Astrocyte (in vitro differentiated cells and primary cell): ENCODE measurements at regions not wholly inside any gene's neighbourhood (a gene's known extent, or its start where the extent isn't known, plus 50 kb on each side); places are given as distances from the start of the nearest gene placed in this dataset.

Experiments
- DNase-seq: peaks from one replicate; pipeline ENCODE4 v3.0.0-alpha.2; 2010; ENCODE audit warnings: low read depth
- FAIRE-seq: peaks from 2 replicates; lab custom pipeline; 2011; peaks lifted over from hg19 to GRCh38; lab: Jason Lieb, UNC
- H2AFZ ChIP-seq: 2 replicates; pipeline ENCODE4 v1.6.0; 2012; ENCODE audit warnings: low read depth, low read length, inconsistent platforms
- H3K27ac ChIP-seq: 2 replicates; pipeline ENCODE4 v1.5.1; 2011; ENCODE audit warnings: low read depth, low read length, inconsistent platforms
- H3K27me3 ChIP-seq: 2 replicates; pipeline ENCODE4 v1.6.0; 2011; ENCODE audit warnings: low read length, inconsistent platforms; ENCODE audit not compliant: insufficient read depth
- H3K36me3 ChIP-seq: 2 replicates; pipeline ENCODE4 v1.5.1; 2011; ENCODE audit warnings: low read length, inconsistent platforms; ENCODE audit not compliant: insufficient read depth
- H3K4me1 ChIP-seq: 2 replicates; pipeline ENCODE4 v1.5.1; 2011; ENCODE audit warnings: low read length, inconsistent platforms; ENCODE audit not compliant: insufficient read depth
- H3K4me2 ChIP-seq: 2 replicates; pipeline ENCODE4 v1.6.0; 2012; ENCODE audit warnings: low read length, inconsistent platforms
- H3K4me3 ChIP-seq: 2 replicates; pipeline ENCODE4 v1.5.1; 2011; ENCODE audit warnings: low read depth, mild to moderate bottlenecking, low read length, inconsistent platforms; ENCODE audit not compliant: insufficient read depth
- H3K79me2 ChIP-seq: 2 replicates; pipeline ENCODE4 v1.6.0; 2012; ENCODE audit warnings: mild to moderate bottlenecking, low read length, inconsistent platforms; ENCODE audit not compliant: insufficient read depth
- H3K9ac ChIP-seq: 2 replicates; pipeline ENCODE4 v1.6.0; 2012; ENCODE audit warnings: mild to moderate bottlenecking, low read length, inconsistent platforms
- H3K9me3 ChIP-seq: 2 replicates; pipeline ENCODE4 v1.5.1; 2012; ENCODE audit warnings: low read depth, mild to moderate bottlenecking, low read length, inconsistent platforms; ENCODE audit not compliant: insufficient read depth
- H4K20me1 ChIP-seq: 2 replicates; pipeline ENCODE4 v1.6.0; 2012; ENCODE audit warnings: low read length, inconsistent platforms; ENCODE audit not compliant: insufficient read depth
- H3K27ac Mint-ChIP-seq: one replicate; pipeline ENCODE4 v1.8.0; 2021; ENCODE audit warnings: mild to moderate bottlenecking, mixed read lengths; ENCODE audit not compliant: unreplicated experiment
- H3K27me3 Mint-ChIP-seq: one replicate; pipeline ENCODE4 v1.8.0; 2021; ENCODE audit warnings: low read depth, mixed read lengths; ENCODE audit not compliant: unreplicated experiment
- H3K36me3 Mint-ChIP-seq: one replicate; pipeline ENCODE4 v1.8.0; 2021; ENCODE audit warnings: low read depth, mixed read lengths; ENCODE audit not compliant: unreplicated experiment
- H3K4me1 Mint-ChIP-seq: one replicate; pipeline ENCODE4 v1.8.0; 2021; ENCODE audit warnings: low read depth, mixed read lengths; ENCODE audit not compliant: unreplicated experiment
- H3K4me3 Mint-ChIP-seq: one replicate; pipeline ENCODE4 v1.8.0; 2021; ENCODE audit warnings: mild to moderate bottlenecking, moderate library complexity, mixed read lengths; ENCODE audit not compliant: unreplicated experiment
- H3K9me3 Mint-ChIP-seq: one replicate; pipeline ENCODE4 v1.8.0; 2021; ENCODE audit warnings: mild to moderate bottlenecking, mixed read lengths; ENCODE audit not compliant: unreplicated experiment
- CTCF ChIP-seq: IDR thresholded peaks from 2 replicates; pipeline ENCODE4 v1.5.1; 2011; ENCODE audit warnings: low read depth, mild to moderate bottlenecking, inconsistent platforms, low read length, moderate library complexity; ENCODE audit not compliant: insufficient read depth
- EZH2 ChIP-seq: IDR thresholded peaks from 2 replicates; pipeline ENCODE4 v1.6.1; 2012; ENCODE audit warnings: mild to moderate bottlenecking, low read length, inconsistent platforms; ENCODE audit not compliant: insufficient read depth

GRCh38 chr7:142379201-142379885, 121.5 kb upstream of the PRSS58 start:
- no peaks in the 10 kb centered on the region for H3K27me3 ChIP-seq
- H3K9me3 Mint-ChIP-seq, result no peaks in the 10 kb centered on the region
- H4K20me1 ChIP-seq, result no peaks in the 10 kb centered on the region
- no peaks in the 10 kb centered on the region for H3K9me3 ChIP-seq
- H3K4me1 Mint-ChIP-seq, result peaks cover 18% of the 10 kb centered on the region
- no peak overlapping the region for H2AFZ ChIP-seq
- no peak overlapping the region for H3K4me3 Mint-ChIP-seq
- no peaks in the 10 kb centered on the region for H3K4me1 ChIP-seq
- H3K36me3 Mint-ChIP-seq, result no peaks in the 10 kb centered on the region
- no peak overlapping the region for H3K9ac ChIP-seq
- H3K27me3 Mint-ChIP-seq, result no peaks in the 10 kb centered on the region
- no peak overlapping the region for H3K4me2 ChIP-seq
- FAIRE-seq (no peak), DNase-seq (no peak)
- no peak overlapping the region for H3K27ac Mint-ChIP-seq
- H3K4me3 ChIP-seq, result no peak overlapping the region
- H3K27ac ChIP-seq, result no peak overlapping the region
- H3K36me3 ChIP-seq, result no peaks in the 10 kb centered on the region
- TF ChIP-seq EZH2, result no peak
- TF ChIP-seq CTCF, result no peak
- no peaks in the 10 kb centered on the region for H3K79me2 ChIP-seq

- H3K9me3 Mint-ChIP-seq, result no peaks in the 10 kb centered on the region
- no peaks in the 10 kb centered on the region for H4K20me1 ChIP-seq
- H3K9ac ChIP-seq, result no peak overlapping the region
- no peak overlapping the region for H3K4me3 Mint-ChIP-seq
- H2AFZ ChIP-seq, result no peak overlapping the region
- TF ChIP-seq EZH2 (no peak), CTCF (no peak)
- no peak overlapping the region for H3K27ac Mint-ChIP-seq
- H3K79me2 ChIP-seq, result no peaks in the 10 kb centered on the region
- H3K4me2 ChIP-seq, result no peak overlapping the region
- no peak overlapping the region for H3K27ac ChIP-seq
- peaks cover 20% of the 10 kb centered on the region for H3K4me1 Mint-ChIP-seq
- no peaks in the 10 kb centered on the region for H3K27me3 ChIP-seq
- DNase-seq (no peak), FAIRE-seq (no peak)
- H3K4me1 ChIP-seq, result peaks cover 6% of the 10 kb centered on the region
- H3K27me3 Mint-ChIP-seq, result no peaks in the 10 kb centered on the region
- no peaks in the 10 kb centered on the region for H3K36me3 Mint-ChIP-seq
- H3K9me3 ChIP-seq, result no peaks in the 10 kb centered on the region
- no peak overlapping the region for H3K4me3 ChIP-seq
- H3K36me3 ChIP-seq, result no peaks in the 10 kb centered on the region
Observed at GRCh38 chr7:142377567-142377966, 119.7 kb upstream of the PRSS58 start.

GRCh38 chr7:142376356-142376997, 118.6 kb upstream of the PRSS58 start:
- Histone ChIP-seq H2AFZ (no peak overlapping the region), H4K20me1 (no peaks in the 10 kb centered on the region), H3K27ac (no peak overlapping the region), H3K27me3 (no peaks in the 10 kb centered on the region), H3K4me3 (no peak overlapping the region), H3K9me3 (no peaks in the 10 kb centered on the region), H3K36me3 (no peaks in the 10 kb centered on the region), H3K9ac (no peak overlapping the region), H3K4me2 (no peak overlapping the region), H3K4me1 (peaks cover 6% of the 10 kb centered on the region), H3K79me2 (no peaks in the 10 kb centered on the region)
- no peak for FAIRE-seq
- no peak for DNase-seq
- no peak overlapping the region for H3K27ac Mint-ChIP-seq
- no peak overlapping the region for H3K4me3 Mint-ChIP-seq
- H3K4me1 Mint-ChIP-seq, result peaks cover 20% of the 10 kb centered on the region
- no peaks in the 10 kb centered on the region for H3K36me3 Mint-ChIP-seq
- H3K9me3 Mint-ChIP-seq, result no peaks in the 10 kb centered on the region
- no peak for TF ChIP-seq CTCF
- TF ChIP-seq EZH2, result no peak
- H3K27me3 Mint-ChIP-seq, result no peaks in the 10 kb centered on the region
